Stimulated activated CD4-positive, alpha-beta T cell treated with anti-CD3 and anti-CD28 coated beads, TNF-alpha, amount 100 ng/mL, for 24 hours (primary cell): ENCODE measurements at regions not wholly inside any gene's neighbourhood (a gene's known extent, or its start where the extent isn't known, plus 50 kb on each side); places are given as distances from the start of the nearest gene placed in this dataset.

Experiments used
- DNase-seq, 3 experiments: peaks; one replicate each; pipeline ENCODE4 v3.0.0-alpha.2; 2020; ENCODE audit warnings: low read depth in 3 of 3

- no peak for DNase-seq
Measured at GRCh38 chr5:110112348-110112747, 422.6 kb downstream of the MAN2A1 start.

GRCh38 chr5:110115503-110115902, 425.8 kb downstream of the MAN2A1 start:
- no peak for DNase-seq

GRCh38 chr5:110116539-110116938, 426.8 kb downstream of the MAN2A1 start:
- DNase-seq, result no peak

GRCh38 chr5:110134963-110135935, 445.5 kb downstream of the MAN2A1 start:
- no peak for DNase-seq

- no peak for DNase-seq
Measured at GRCh38 chr5:110150199-110150598, 460.5 kb downstream of the MAN2A1 start.

- DNase-seq, result no peak
Measured at GRCh38 chr5:110159202-110159601, 469.5 kb downstream of the MAN2A1 start.

GRCh38 chr5:110161162-110161561, 471.4 kb downstream of the MAN2A1 start:
- no peak for DNase-seq

GRCh38 chr5:110165366-110165765, 475.6 kb downstream of the MAN2A1 start:
- DNase-seq, result no peak

- no peak for DNase-seq
Measured at GRCh38 chr5:110167384-110167783, 477.7 kb downstream of the MAN2A1 start.

GRCh38 chr5:110169461-110169860, 479.7 kb downstream of the MAN2A1 start:
- no peak for DNase-seq

GRCh38 chr5:110177729-110178128, 488.0 kb downstream of the MAN2A1 start:
- no peak for DNase-seq

GRCh38 chr5:110179321-110179720, 489.6 kb downstream of the MAN2A1 start:
- DNase-seq, result no peak

GRCh38 chr5:110194191-110194590, 504.5 kb downstream of the MAN2A1 start:
- DNase-seq, result no peak

- no peak for DNase-seq
Measured at GRCh38 chr5:110195288-110195687, 505.6 kb downstream of the MAN2A1 start.

- no peak for DNase-seq
Measured at GRCh38 chr5:110201791-110202190, 512.1 kb downstream of the MAN2A1 start.

GRCh38 chr5:110203661-110204060, 513.9 kb downstream of the MAN2A1 start:
- DNase-seq, result no peak

GRCh38 chr5:110209401-110209800, 517.1 kb downstream of the TMEM232 start:
- no peak for DNase-seq

GRCh38 chr5:110218981-110219380, 507.5 kb downstream of the TMEM232 start:
- no peak for DNase-seq

GRCh38 chr5:110219769-110220168, 506.7 kb downstream of the TMEM232 start:
- DNase-seq, result no peak

GRCh38 chr5:110221036-110221435, 505.4 kb downstream of the TMEM232 start:
- DNase-seq, result no peak

GRCh38 chr5:110224050-110224449, 502.4 kb downstream of the TMEM232 start:
- DNase-seq, result no peak

- DNase-seq, result no peak
Measured at GRCh38 chr5:110225949-110226348, 500.5 kb downstream of the TMEM232 start.

GRCh38 chr5:110239786-110240185, 486.7 kb downstream of the TMEM232 start:
- DNase-seq, result no peak

- DNase-seq, result no peak
Measured at GRCh38 chr5:110242950-110243349, 483.5 kb downstream of the TMEM232 start.
